HEK293 (cell line): ENCODE measurements at regions not wholly inside any gene's neighbourhood (a gene's known extent, or its start where the extent isn't known, plus 50 kb on each side); places are given as distances from the start of the nearest gene placed in this dataset.

ENCODE experiments used
- FEZF1 ChIP-seq: fragments of 450-650 bp; formaldehyde crosslinking; IDR thresholded peaks from 2 replicates; pipeline ENCODE4 v1.5.1; 2016; ENCODE audit warnings: missing biosample characterization, missing genetic modification characterization
- KLF8 ChIP-seq: fragments of 450-650 bp; formaldehyde crosslinking; IDR thresholded peaks from 2 replicates; pipeline ENCODE4 v1.5.1; 2016; ENCODE audit warnings: missing biosample characterization, missing genetic modification characterization
- ZBTB8A ChIP-seq: fragments of 450-650 bp; formaldehyde crosslinking; IDR thresholded peaks from 2 replicates; pipeline ENCODE4 v1.5.1; 2016; ENCODE audit warnings: missing biosample characterization, missing genetic modification characterization
- ZFP37 ChIP-seq: fragments of 450-650 bp; formaldehyde crosslinking; IDR thresholded peaks from 2 replicates; pipeline ENCODE4 v1.5.1; 2016; ENCODE audit warnings: missing biosample characterization, missing genetic modification characterization
- ZNF138 ChIP-seq: fragments of 450-650 bp; formaldehyde crosslinking; IDR thresholded peaks from 2 replicates; pipeline ENCODE4 v1.5.1; 2016; ENCODE audit warnings: missing biosample characterization, missing genetic modification characterization, borderline replicate concordance
- ZNF155 ChIP-seq: fragments of 450-650 bp; formaldehyde crosslinking; IDR thresholded peaks from 2 replicates; pipeline ENCODE4 v1.5.1; 2016; ENCODE audit warnings: missing biosample characterization, missing genetic modification characterization
- ZNF169 ChIP-seq: fragments of 450-650 bp; formaldehyde crosslinking; IDR thresholded peaks from 2 replicates; pipeline ENCODE4 v1.5.1; 2016; ENCODE audit warnings: missing biosample characterization, missing genetic modification characterization
- ZNF174 ChIP-seq: fragments of 450-650 bp; formaldehyde crosslinking; IDR thresholded peaks from 2 replicates; pipeline ENCODE4 v1.5.0; 2017; ENCODE audit warnings: missing biosample characterization, mild to moderate bottlenecking, missing genetic modification characterization
- ZNF184 ChIP-seq: fragments of 450-650 bp; IDR thresholded peaks from 2 replicates; pipeline ENCODE4 v1.5.1; 2018; ENCODE audit warnings: missing biosample characterization, mild to moderate bottlenecking, missing genetic modification characterization
- ZNF19 ChIP-seq: fragments of 450-650 bp; formaldehyde crosslinking; IDR thresholded peaks from 2 replicates; pipeline ENCODE4; 2016; ENCODE audit warnings: missing biosample characterization, missing genetic modification characterization, low read depth
- ZNF2 ChIP-seq: fragments of 450-650 bp; formaldehyde crosslinking; IDR thresholded peaks from 2 replicates; pipeline ENCODE4 v1.5.1; 2016; ENCODE audit warnings: missing biosample characterization, missing genetic modification characterization
- ZNF214 ChIP-seq: fragments of 450-650 bp; formaldehyde crosslinking; IDR thresholded peaks from 2 replicates; pipeline ENCODE4 v1.5.1; 2017; ENCODE audit warnings: missing biosample characterization, mild to moderate bottlenecking, missing genetic modification characterization, borderline replicate concordance
- ZNF239 ChIP-seq: fragments of 450-650 bp; formaldehyde crosslinking; IDR thresholded peaks from 2 replicates; pipeline ENCODE4 v1.5.1; 2016; ENCODE audit warnings: missing biosample characterization, missing genetic modification characterization
- ZNF302 ChIP-seq: fragments of 450-650 bp; formaldehyde crosslinking; IDR thresholded peaks from 2 replicates; pipeline ENCODE4 v1.5.1; 2016; ENCODE audit warnings: missing biosample characterization, missing genetic modification characterization, low read depth
- ZNF311 ChIP-seq: fragments of 450-650 bp; formaldehyde crosslinking; IDR thresholded peaks from 2 replicates; pipeline ENCODE4 v1.5.1; 2017; ENCODE audit warnings: missing biosample characterization, missing genetic modification characterization, borderline replicate concordance
- ZNF341 ChIP-seq: fragments of 450-650 bp; formaldehyde crosslinking; IDR thresholded peaks from 2 replicates; pipeline ENCODE4; 2016; ENCODE audit warnings: low read depth, missing biosample characterization, missing genetic modification characterization
- ZNF354C ChIP-seq: fragments of 450-650 bp; formaldehyde crosslinking; IDR thresholded peaks from 2 replicates; pipeline ENCODE4 v1.5.1; 2016; ENCODE audit warnings: missing biosample characterization, missing genetic modification characterization, low read depth, borderline replicate concordance
- ZNF366 ChIP-seq: fragments of 450-650 bp; formaldehyde crosslinking; conservative IDR thresholded peaks from 2 replicates; pipeline ENCODE4 v1.5.1; 2016; ENCODE audit warnings: missing biosample characterization, missing genetic modification characterization
- ZNF37A ChIP-seq: fragments of 450-650 bp; IDR thresholded peaks from 2 replicates; pipeline ENCODE4 v1.5.1; 2018; ENCODE audit warnings: missing biosample characterization, missing genetic modification characterization
- ZNF555 ChIP-seq: fragments of 450-650 bp; formaldehyde crosslinking; conservative IDR thresholded peaks from 2 replicates; pipeline ENCODE4 v1.5.1; 2017; ENCODE audit warnings: missing biosample characterization, mild to moderate bottlenecking, missing genetic modification characterization, inconsistent platforms
- ZNF596 ChIP-seq: fragments of 450-650 bp; IDR thresholded peaks from 2 replicates; pipeline ENCODE4 v1.5.0; 2018; ENCODE audit warnings: missing biosample characterization, mild to moderate bottlenecking, missing genetic modification characterization, moderate library complexity
- ZNF629 ChIP-seq: fragments of 450-650 bp; formaldehyde crosslinking; IDR thresholded peaks from 2 replicates; pipeline ENCODE4 v1.5.1; 2017; ENCODE audit warnings: missing biosample characterization, missing genetic modification characterization
- ZXDB ChIP-seq: fragments of 450-650 bp; formaldehyde crosslinking; IDR thresholded peaks from 2 replicates; pipeline ENCODE4 v1.5.1; 2016; ENCODE audit warnings: missing biosample characterization, missing genetic modification characterization
- TF ChIP-seq, protein P1 (sequence below): fragments of 450-650 bp; formaldehyde crosslinking; IDR thresholded peaks from 2 replicates; pipeline ENCODE4 v1.5.1; 2016; ENCODE audit warnings: missing biosample characterization, missing genetic modification characterization
- TF ChIP-seq, protein P2 (sequence below): fragments of 450-650 bp; formaldehyde crosslinking; IDR thresholded peaks from 2 replicates; pipeline ENCODE4 v1.5.1; 2016; ENCODE audit warnings: missing biosample characterization, missing genetic modification characterization, borderline replicate concordance
- TF ChIP-seq, protein P3 (sequence below): fragments of 450-650 bp; formaldehyde crosslinking; IDR thresholded peaks from 2 replicates; pipeline ENCODE4 v1.5.1; 2016; ENCODE audit warnings: missing biosample characterization, missing genetic modification characterization
- TF ChIP-seq, protein P4 (sequence below): fragments of 450-650 bp; formaldehyde crosslinking; IDR thresholded peaks from 2 replicates; pipeline ENCODE4; 2016; ENCODE audit warnings: missing biosample characterization, missing genetic modification characterization
- TF ChIP-seq, protein P5 (sequence below): fragments of 450-650 bp; formaldehyde crosslinking; conservative IDR thresholded peaks from 2 replicates; pipeline ENCODE4 v1.5.1; 2016; ENCODE audit warnings: low read depth, missing biosample characterization, missing genetic modification characterization

DNA sequence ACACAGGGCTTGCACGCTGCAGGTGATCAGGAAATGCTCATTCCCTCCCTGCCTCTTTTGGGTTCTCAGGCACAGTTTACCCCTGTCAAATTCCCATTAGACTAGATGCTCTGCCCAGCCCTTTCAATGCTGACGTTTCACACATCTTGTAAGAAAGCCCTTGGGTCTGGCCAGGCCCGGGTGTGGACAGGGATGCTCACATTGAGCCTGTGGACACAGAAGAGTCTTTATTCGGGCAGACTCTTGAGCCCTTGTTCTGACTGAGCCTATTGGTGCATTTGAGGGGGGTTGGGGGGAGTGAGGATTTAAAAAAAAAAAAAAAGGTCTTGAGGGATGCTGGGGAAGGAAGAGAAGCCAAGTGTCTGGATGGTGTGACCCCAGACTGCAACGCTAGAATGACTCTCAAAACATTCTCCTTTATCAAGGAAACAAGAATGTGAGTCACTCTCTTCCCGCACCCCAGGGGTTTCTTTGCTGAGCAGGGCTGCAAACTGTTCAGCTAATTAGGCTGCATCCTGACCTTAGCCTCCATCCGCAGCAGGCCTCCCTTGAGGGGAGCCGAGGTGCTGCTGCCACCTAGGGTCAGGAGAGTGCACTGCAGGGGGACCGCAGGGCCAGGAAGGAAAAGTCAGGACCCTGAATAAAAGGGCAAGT is 53.6 kb upstream of the TMEM72 start (continued):
- TF ChIP-seq ZNF19 (tag by site-specific recombination): no peak
- no peak for TF ChIP-seq ZNF341 (tag by site-specific recombination)
- TF ChIP-seq ZNF37A (tag by site-specific recombination): no peak
- peak; percentile 72 for TF ChIP-seq FEZF1
- TF ChIP-seq ZNF311 (tag by site-specific recombination): no peak
- TF ChIP-seq ZNF169: no peak
- peak; percentile 75 for TF ChIP-seq ZNF629
- TF ChIP-seq ZBTB8A: peak; percentile 68
- TF ChIP-seq KLF8 (tag by site-specific recombination): no peak
- TF ChIP-seq, protein P1, sequence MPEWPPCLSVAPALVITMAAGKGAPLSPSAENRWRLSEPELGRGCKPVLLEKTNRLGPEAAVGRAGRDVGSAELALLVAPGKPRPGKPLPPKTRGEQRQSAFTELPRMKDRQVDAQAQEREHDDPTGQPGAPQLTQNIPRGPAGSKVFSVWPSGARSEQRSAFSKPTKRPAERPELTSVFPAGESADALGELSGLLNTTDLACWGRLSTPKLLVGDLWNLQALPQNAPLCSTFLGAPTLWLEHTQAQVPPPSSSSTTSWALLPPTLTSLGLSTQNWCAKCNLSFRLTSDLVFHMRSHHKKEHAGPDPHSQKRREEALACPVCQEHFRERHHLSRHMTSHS: no peak
- TF ChIP-seq, protein P2, sequence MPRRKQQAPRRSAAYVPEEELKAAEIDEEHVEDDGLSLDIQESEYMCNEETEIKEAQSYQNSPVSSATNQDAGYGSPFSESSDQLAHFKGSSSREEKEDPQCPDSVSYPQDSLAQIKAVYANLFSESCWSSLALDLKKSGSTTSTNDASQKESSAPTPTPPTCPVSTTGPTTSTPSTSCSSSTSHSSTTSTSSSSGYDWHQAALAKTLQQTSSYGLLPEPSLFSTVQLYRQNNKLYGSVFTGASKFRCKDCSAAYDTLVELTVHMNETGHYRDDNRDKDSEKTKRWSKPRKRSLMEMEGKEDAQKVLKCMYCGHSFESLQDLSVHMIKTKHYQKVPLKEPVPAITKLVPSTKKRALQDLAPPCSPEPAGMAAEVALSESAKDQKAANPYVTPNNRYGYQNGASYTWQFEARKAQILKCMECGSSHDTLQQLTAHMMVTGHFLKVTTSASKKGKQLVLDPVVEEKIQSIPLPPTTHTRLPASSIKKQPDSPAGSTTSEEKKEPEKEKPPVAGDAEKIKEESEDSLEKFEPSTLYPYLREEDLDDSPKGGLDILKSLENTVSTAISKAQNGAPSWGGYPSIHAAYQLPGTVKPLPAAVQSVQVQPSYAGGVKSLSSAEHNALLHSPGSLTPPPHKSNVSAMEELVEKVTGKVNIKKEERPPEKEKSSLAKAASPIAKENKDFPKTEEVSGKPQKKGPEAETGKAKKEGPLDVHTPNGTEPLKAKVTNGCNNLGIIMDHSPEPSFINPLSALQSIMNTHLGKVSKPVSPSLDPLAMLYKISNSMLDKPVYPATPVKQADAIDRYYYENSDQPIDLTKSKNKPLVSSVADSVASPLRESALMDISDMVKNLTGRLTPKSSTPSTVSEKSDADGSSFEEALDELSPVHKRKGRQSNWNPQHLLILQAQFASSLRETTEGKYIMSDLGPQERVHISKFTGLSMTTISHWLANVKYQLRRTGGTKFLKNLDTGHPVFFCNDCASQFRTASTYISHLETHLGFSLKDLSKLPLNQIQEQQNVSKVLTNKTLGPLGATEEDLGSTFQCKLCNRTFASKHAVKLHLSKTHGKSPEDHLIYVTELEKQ (tag by site-specific recombination): no peak
- no peak for TF ChIP-seq ZNF155 (tag by site-specific recombination)
- peak; percentile 61 for TF ChIP-seq ZXDB (tag by site-specific recombination)
- TF ChIP-seq ZNF354C (tag by site-specific recombination): no peak
- TF ChIP-seq, protein P3, sequence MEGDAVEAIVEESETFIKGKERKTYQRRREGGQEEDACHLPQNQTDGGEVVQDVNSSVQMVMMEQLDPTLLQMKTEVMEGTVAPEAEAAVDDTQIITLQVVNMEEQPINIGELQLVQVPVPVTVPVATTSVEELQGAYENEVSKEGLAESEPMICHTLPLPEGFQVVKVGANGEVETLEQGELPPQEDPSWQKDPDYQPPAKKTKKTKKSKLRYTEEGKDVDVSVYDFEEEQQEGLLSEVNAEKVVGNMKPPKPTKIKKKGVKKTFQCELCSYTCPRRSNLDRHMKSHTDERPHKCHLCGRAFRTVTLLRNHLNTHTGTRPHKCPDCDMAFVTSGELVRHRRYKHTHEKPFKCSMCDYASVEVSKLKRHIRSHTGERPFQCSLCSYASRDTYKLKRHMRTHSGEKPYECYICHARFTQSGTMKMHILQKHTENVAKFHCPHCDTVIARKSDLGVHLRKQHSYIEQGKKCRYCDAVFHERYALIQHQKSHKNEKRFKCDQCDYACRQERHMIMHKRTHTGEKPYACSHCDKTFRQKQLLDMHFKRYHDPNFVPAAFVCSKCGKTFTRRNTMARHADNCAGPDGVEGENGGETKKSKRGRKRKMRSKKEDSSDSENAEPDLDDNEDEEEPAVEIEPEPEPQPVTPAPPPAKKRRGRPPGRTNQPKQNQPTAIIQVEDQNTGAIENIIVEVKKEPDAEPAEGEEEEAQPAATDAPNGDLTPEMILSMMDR (tag by site-specific recombination): peak; percentile 83
- no peak for TF ChIP-seq ZNF174 (tag by site-specific recombination)
- no peak for TF ChIP-seq ZNF302 (tag by site-specific recombination)
- TF ChIP-seq, protein P4, sequence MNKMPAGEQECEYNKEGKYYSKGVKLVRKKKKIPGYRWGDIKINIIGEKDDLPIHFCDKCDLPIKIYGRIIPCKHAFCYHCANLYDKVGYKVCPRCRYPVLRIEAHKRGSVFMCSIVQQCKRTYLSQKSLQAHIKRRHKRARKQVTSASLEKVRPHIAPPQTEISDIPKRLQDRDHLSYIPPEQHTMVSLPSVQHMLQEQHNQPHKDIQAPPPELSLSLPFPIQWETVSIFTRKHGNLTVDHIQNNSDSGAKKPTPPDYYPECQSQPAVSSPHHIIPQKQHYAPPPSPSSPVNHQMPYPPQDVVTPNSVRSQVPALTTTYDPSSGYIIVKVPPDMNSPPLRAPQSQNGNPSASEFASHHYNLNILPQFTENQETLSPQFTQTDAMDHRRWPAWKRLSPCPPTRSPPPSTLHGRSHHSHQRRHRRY: no peak
- peak; percentile 57; the same call in 1 of the 2 replicates for TF ChIP-seq ZNF596 (tag by site-specific recombination)
- TF ChIP-seq ZNF555: no peak
- 0 out of 2 replicates have a peak, but pooled peaks have one; percentile 31 for TF ChIP-seq ZNF366
- TF ChIP-seq ZNF239 (tag by site-specific recombination): no peak
- no peak for TF ChIP-seq ZFP37 (tag by site-specific recombination)
- TF ChIP-seq, protein P5, sequence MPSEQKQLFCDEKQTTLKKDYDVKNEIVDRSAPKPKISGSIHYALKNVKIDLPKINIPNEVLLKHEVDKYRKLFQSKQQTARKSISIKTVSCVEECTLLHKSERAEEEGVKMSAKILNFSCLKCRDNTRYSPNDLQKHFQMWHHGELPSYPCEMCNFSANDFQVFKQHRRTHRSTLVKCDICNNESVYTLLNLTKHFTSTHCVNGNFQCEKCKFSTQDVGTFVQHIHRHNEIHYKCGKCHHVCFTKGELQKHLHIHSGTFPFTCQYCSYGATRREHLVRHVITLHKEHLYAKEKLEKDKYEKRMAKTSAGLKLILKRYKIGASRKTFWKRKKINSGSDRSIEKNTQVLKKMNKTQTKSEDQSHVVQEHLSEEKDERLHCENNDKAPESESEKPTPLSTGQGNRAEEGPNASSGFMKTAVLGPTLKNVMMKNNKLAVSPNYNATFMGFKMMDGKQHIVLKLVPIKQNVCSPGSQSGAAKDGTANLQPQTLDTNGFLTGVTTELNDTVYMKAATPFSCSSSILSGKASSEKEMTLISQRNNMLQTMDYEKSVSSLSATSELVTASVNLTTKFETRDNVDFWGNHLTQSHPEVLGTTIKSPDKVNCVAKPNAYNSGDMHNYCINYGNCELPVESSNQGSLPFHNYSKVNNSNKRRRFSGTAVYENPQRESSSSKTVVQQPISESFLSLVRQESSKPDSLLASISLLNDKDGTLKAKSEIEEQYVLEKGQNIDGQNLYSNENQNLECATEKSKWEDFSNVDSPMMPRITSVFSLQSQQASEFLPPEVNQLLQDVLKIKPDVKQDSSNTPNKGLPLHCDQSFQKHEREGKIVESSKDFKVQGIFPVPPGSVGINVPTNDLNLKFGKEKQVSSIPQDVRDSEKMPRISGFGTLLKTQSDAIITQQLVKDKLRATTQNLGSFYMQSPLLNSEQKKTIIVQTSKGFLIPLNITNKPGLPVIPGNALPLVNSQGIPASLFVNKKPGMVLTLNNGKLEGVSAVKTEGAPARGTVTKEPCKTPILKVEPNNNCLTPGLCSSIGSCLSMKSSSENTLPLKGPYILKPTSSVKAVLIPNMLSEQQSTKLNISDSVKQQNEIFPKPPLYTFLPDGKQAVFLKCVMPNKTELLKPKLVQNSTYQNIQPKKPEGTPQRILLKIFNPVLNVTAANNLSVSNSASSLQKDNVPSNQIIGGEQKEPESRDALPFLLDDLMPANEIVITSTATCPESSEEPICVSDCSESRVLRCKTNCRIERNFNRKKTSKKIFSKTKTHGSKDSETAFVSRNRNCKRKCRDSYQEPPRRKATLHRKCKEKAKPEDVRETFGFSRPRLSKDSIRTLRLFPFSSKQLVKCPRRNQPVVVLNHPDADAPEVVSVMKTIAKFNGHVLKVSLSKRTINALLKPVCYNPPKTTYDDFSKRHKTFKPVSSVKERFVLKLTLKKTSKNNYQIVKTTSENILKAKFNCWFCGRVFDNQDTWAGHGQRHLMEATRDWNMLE (tag by site-specific recombination): no peak; the same call in 1 of the 2 replicates
- TF ChIP-seq ZNF214 (tag by site-specific recombination): no peak
- peak; percentile 72; the same call in 1 of the 2 replicates for TF ChIP-seq ZNF184
- peak; percentile 94 for TF ChIP-seq ZNF2
- no peak for TF ChIP-seq ZNF138 (tag by site-specific recombination)
